ENCODE measurements at regions not wholly inside any gene's neighbourhood (a gene's known extent, or its start where the extent isn't known, plus 50 kb on each side); places are given as distances from the start of the nearest gene placed in this dataset.

DNA sequence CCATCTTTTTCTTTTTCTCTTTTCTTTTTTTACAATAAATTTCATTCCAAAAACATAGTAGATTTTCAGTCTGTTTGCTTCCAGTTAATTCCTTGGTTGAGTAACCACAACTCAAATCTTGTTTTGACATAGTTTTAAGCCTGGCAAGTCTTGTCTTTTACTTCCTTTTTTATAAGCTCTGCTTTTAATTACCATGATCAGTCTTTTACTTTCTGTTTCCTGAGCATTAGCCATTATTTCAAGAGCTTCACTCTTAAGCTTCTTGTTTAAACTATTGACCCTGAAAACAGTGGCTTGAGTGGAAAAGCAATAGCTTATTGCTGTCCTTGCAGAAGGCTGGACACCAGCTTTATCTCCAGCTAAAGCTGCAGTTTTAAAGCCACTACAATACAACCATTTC is 1363.3 kb downstream of the MAT2B start:
- TF ChIP-seq, protein P1, sequence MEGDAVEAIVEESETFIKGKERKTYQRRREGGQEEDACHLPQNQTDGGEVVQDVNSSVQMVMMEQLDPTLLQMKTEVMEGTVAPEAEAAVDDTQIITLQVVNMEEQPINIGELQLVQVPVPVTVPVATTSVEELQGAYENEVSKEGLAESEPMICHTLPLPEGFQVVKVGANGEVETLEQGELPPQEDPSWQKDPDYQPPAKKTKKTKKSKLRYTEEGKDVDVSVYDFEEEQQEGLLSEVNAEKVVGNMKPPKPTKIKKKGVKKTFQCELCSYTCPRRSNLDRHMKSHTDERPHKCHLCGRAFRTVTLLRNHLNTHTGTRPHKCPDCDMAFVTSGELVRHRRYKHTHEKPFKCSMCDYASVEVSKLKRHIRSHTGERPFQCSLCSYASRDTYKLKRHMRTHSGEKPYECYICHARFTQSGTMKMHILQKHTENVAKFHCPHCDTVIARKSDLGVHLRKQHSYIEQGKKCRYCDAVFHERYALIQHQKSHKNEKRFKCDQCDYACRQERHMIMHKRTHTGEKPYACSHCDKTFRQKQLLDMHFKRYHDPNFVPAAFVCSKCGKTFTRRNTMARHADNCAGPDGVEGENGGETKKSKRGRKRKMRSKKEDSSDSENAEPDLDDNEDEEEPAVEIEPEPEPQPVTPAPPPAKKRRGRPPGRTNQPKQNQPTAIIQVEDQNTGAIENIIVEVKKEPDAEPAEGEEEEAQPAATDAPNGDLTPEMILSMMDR (IDR thresholded peaks at IDR 0.05) = no peak
- no peak for TF ChIP-seq EZH2 (IDR thresholded peaks at IDR 0.05; ENCODE audit: borderline replicate concordance, insufficient read depth, low read depth, low read length, poor library complexity, severe bottlenecking)
